Inflammatory macrophage treated with lipopolysaccharide for 1 hour (primary cell): ENCODE measurements at regions not wholly inside any gene's neighbourhood (a gene's known extent, or its start where the extent isn't known, plus 50 kb on each side); places are given as distances from the start of the nearest gene placed in this dataset.
"Not testable (repeated sequence)": the region's sequence is repeated elsewhere in the genome, so short reads cannot be mapped to it uniquely, and the experiment has no call there.

Source experiments
- DNase-seq, 2 donors: peaks; one replicate each; pipeline ENCODE4 v3.0.0-alpha.2; 2020 to 2022

- no peak for DNase-seq
These were observed 273.3 kb downstream of the MREG start for GRCh38 chr2:215740071-215740470.

GRCh38 chr2:215738351-215738750, 275.0 kb downstream of the MREG start:
- DNase-seq = peak; percentile 69 to 88

GRCh38 chr2:215737477-215737876, 275.9 kb downstream of the MREG start:
- DNase-seq = no peak

GRCh38 chr2:215736653-215737290, 276.6 kb downstream of the MREG start:
- peak in 1 of 2 donors; percentile 35 for DNase-seq

- DNase-seq = peak in 1 of 2 donors; percentile 54
These were observed 282.2 kb downstream of the MREG start for GRCh38 chr2:215731108-215731658.

GRCh38 chr2:215729985-215730620, 283.2 kb downstream of the MREG start:
- no peak for DNase-seq

GRCh38 chr2:215728504-215729065, 284.8 kb downstream of the MREG start:
- DNase-seq = peak; percentile 91 to 97

- DNase-seq = no peak
These were observed 285.5 kb downstream of the MREG start for GRCh38 chr2:215727507-215728503.

- no peak for DNase-seq
These were observed 287.3 kb downstream of the MREG start for GRCh38 chr2:215726070-215726469.

- peak; percentile 76 to 89 for DNase-seq
These were observed 288.3 kb upstream of the FN1 start for GRCh38 chr2:215724146-215724545.

GRCh38 chr2:215723631-215724011, 287.8 kb upstream of the FN1 start:
- DNase-seq = no peak

GRCh38 chr2:215722986-215723630, 287.2 kb upstream of the FN1 start:
- no peak for DNase-seq

GRCh38 chr2:215722125-215722524, 286.3 kb upstream of the FN1 start:
- DNase-seq = no peak

GRCh38 chr2:215721515-215721914, 285.6 kb upstream of the FN1 start:
- not testable (repeated sequence) for DNase-seq

GRCh38 chr2:215718890-215719289, 283.0 kb upstream of the FN1 start:
- no peak for DNase-seq

- no peak for DNase-seq
These were observed 282.6 kb upstream of the FN1 start for GRCh38 chr2:215718436-215718835.

- peak; percentile 37 to 58 for DNase-seq
These were observed 281.9 kb upstream of the FN1 start for GRCh38 chr2:215717501-215718381.

GRCh38 chr2:215716956-215717355, 281.1 kb upstream of the FN1 start:
- DNase-seq = no peak

- peak; percentile 54 to 62 for DNase-seq
These were observed 277.3 kb upstream of the FN1 start for GRCh38 chr2:215712871-215713790.

GRCh38 chr2:215712219-215712868, 276.5 kb upstream of the FN1 start:
- no peak for DNase-seq
